HG03159 (cell line): ENCODE measurements at regions not wholly inside any gene's neighbourhood (a gene's known extent, or its start where the extent isn't known, plus 50 kb on each side); places are given as distances from the start of the nearest gene placed in this dataset.

ENCODE experiments used
- ATAC-seq: cut with Tn5 transposase; IDR thresholded peaks from one replicate; pipeline ENCODE4 v1.9.1; 2021; ENCODE audit warnings: mild to moderate bottlenecking, moderate library complexity; ENCODE audit not compliant: unreplicated experiment

- no peak for ATAC-seq
These were observed 381.3 kb downstream of the CTTN start for GRCh38 chr11:70779433-70780245.

- ATAC-seq, result no peak
These were observed 381.9 kb downstream of the CTTN start for GRCh38 chr11:70780246-70780535.

GRCh38 chr11:70782401-70782913 is 384.1 kb downstream of the CTTN start:
- ATAC-seq, result no peak

- no peak for ATAC-seq
These were observed 385.0 kb downstream of the CTTN start for GRCh38 chr11:70783356-70783755.

- ATAC-seq, result no peak
These were observed 385.5 kb downstream of the CTTN start for GRCh38 chr11:70783821-70784220.

- no peak for ATAC-seq
These were observed 387.0 kb downstream of the CTTN start for GRCh38 chr11:70785372-70785771.

- ATAC-seq, result no peak
These were observed 387.8 kb downstream of the CTTN start for GRCh38 chr11:70786021-70786665.

GRCh38 chr11:70788248-70789022 is 390.1 kb downstream of the CTTN start:
- no peak for ATAC-seq

GRCh38 chr11:70790671-70791300 is 392.5 kb downstream of the CTTN start:
- no peak for ATAC-seq

- no peak for ATAC-seq
These were observed 398.4 kb downstream of the CTTN start for GRCh38 chr11:70796648-70797227.

GRCh38 chr11:70798296-70798695 is 400.0 kb downstream of the CTTN start:
- no peak for ATAC-seq

- no peak for ATAC-seq
These were observed 401.1 kb downstream of the CTTN start for GRCh38 chr11:70799386-70799785.

- no peak for ATAC-seq
These were observed 403.9 kb downstream of the CTTN start for GRCh38 chr11:70802185-70802584.

- no peak for ATAC-seq
These were observed 406.0 kb downstream of the CTTN start for GRCh38 chr11:70804139-70804837.

GRCh38 chr11:70805243-70805642 is 406.9 kb downstream of the CTTN start:
- no peak for ATAC-seq

GRCh38 chr11:70805971-70806370 is 407.6 kb downstream of the CTTN start:
- ATAC-seq, result no peak

GRCh38 chr11:70806461-70807194 is 408.3 kb downstream of the CTTN start:
- no peak for ATAC-seq

GRCh38 chr11:70807195-70807543 is 408.8 kb downstream of the CTTN start:
- ATAC-seq, result no peak

- ATAC-seq, result no peak
These were observed 410.5 kb downstream of the CTTN start for GRCh38 chr11:70808686-70809375.
